GM18870 (cell line): ENCODE measurements at regions not wholly inside any gene's neighbourhood (a gene's known extent, or its start where the extent isn't known, plus 50 kb on each side); places are given as distances from the start of the nearest gene placed in this dataset.
"Not testable (repeated sequence)": the region's sequence is repeated elsewhere in the genome, so short reads cannot be mapped to it uniquely, and the experiment has no call there.

Experiments used
- ATAC-seq: cut with Tn5 transposase; IDR thresholded peaks from one replicate; pipeline ENCODE4 v1.9.1; 2021; ENCODE audit warnings: moderate library complexity; ENCODE audit not compliant: unreplicated experiment

DNA sequence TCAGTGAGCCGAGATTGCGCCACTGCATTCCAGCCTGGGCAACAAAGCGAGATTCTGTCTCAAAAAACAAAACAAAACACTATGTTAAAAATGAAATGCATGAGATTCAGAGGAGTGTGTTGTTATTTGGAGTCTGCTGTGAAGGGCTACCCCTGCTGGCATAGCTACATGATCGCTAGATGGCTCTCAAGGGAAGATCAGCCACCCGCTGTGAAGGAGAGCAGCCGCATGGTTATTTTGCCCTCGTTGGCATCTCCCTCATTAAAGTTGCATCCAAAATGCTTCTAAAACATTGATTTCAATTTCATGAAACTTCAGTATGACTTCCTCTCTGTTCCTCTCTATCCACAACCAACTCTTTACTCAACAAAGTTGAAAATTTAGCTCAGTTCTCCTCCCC, 54.8 kb upstream of the NDUFV2 start:
- ATAC-seq, result no peak

DNA sequence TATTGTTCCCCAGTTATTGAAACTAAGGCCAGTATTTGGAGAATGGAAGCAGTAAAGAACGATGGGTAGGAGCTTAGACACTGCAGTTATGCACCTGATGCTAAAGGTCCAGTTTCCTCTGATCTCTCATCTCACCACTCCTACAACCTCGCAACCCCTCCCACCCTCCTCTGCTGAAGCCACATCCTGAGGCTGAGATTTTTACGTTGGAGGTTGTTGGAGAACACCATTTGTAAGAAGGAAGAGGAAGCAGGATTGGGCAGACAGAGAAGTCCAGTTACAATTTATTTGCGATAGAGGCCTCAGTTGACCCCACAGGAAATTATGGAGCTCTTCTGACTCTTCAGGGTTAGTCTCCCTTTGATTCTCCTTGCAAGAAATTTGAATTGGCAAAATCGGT, 54.3 kb upstream of the NDUFV2 start:
- ATAC-seq, result no peak

DNA sequence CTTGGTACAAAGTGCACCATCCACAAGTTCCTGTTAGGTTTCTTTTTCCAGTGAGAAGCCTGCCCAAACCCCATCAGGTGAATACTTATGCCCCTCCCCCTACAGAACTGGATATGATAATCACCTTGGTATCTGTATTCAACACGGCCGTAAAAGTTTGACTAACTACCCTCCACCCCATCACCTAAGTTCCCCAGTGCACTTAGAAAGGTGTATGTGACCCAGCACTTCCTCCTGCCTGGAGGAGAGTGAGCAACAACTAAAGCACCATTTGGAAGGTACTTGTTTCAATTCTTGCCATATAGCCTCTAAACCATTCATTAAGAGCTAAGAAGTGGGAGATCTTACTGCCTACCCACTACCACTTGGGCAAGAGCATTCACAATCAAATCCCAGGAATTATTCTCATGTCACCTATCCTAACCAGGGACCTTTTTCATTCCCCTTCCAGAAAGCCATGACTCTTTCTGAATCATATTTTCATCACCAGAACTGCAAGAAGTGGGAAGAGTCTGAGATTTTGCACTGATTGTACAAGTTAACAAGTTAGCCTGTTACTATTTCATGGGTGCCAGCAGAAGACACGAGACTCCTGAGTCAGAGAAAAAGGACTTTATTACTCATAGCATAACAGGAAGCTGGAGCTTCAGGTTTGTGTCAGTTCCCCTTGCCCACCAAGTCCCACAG, 53.5 kb upstream of the NDUFV2 start:
- no peak for ATAC-seq

DNA sequence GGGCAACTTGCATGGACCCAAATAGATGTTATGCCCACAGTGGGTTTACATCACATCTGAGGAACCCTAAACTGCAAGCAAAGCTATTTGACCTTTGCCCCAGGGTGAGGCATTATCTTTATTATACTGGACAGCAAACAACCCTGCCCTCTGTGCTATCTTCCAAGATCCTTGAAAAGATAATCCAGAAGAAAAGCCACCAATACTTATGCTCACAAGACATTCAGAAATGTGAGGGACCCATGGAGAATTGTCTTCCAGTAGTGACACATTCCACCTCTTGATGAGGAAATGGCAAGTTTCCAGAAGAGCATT, 53.0 kb upstream of the NDUFV2 start:
- no peak for ATAC-seq

DNA sequence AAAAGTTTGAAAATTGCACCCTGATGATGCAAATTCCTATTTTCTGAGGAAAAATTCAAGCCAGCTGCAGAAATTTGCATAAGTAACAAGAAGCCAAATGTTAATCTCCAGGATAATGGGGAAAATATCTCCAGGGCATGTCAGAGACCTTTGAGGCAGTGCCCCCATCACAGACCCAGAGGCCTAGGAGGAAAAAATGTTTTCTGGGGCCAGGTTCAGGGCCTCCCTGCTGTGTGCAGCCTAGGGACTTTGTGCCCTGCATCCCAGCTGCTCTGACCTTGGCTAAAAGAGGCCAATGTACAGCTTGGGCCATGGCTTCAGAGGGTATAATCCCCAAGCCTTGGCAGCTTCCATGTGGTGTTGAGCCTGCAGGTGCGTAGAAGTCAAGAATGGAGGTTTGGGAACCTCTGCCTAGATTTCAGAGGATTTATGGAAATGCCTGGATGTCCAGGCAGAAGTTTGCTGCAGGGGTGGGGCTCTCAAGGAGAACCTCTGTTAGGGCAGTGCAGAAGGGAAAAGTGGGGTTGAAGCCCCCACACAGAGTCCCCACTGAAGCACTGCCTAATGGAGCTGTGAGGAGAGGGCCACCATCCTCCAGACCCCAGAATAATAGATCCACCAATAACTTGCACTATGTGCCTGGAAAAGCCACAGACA, 51.7 kb upstream of the NDUFV2 start:
- ATAC-seq, result not testable (repeated sequence)
